ENCODE measurements at regions not wholly inside any gene's neighbourhood (a gene's known extent, or its start where the extent isn't known, plus 50 kb on each side); places are given as distances from the start of the nearest gene placed in this dataset.

DNA sequence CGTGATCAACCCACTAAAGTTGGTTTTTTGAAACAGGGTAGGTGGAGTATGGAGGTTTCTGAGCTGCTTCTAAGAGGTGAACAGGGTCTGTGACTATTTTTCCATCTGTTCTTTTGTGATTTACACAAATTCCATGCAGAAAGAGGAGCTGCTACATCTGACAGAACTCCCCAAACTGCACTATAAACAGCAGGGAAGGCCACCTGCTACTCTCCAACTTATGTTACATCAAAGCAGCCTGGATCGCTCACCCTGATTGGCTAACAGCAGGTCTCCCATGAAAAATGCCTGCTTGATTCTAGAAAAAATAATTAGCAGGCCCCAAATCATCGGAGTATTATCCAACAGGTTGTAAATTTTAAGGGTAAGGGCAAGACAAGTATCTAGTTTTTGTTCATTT is 282.9 kb upstream of the FLRT2 start:
- FAIRE-seq (no peak), DNase-seq (ENCODE audit: insufficient read length) (no peak)

GRCh38 chr14:85248881-85249635 is 280.9 kb upstream of the FLRT2 start:
- TF ChIP-seq TAF1 (IDR thresholded peaks at IDR 0.05; ENCODE audit: borderline replicate concordance, low read depth, low read length) (no peak), POLR2AphosphoS5 (IDR thresholded peaks at IDR 0.05; ENCODE audit: low read depth, low read length) (no peak), POLR2A (IDR thresholded peaks at IDR 0.05; ENCODE audit: low read depth, low read length) (no peak)
- FAIRE-seq (no peak), DNase-seq (ENCODE audit: insufficient read length) (no peak)

More for the DNA sequence above, 282.9 kb upstream of the FLRT2 start:
- no peak for TF ChIP-seq POLR2AphosphoS5 (IDR thresholded peaks at IDR 0.05; ENCODE audit: low read depth, low read length)
- no peak for TF ChIP-seq POLR2A (IDR thresholded peaks at IDR 0.05; ENCODE audit: low read depth, low read length)
- TF ChIP-seq TAF1 (IDR thresholded peaks at IDR 0.05; ENCODE audit: borderline replicate concordance, low read depth, low read length), result no peak

DNA sequence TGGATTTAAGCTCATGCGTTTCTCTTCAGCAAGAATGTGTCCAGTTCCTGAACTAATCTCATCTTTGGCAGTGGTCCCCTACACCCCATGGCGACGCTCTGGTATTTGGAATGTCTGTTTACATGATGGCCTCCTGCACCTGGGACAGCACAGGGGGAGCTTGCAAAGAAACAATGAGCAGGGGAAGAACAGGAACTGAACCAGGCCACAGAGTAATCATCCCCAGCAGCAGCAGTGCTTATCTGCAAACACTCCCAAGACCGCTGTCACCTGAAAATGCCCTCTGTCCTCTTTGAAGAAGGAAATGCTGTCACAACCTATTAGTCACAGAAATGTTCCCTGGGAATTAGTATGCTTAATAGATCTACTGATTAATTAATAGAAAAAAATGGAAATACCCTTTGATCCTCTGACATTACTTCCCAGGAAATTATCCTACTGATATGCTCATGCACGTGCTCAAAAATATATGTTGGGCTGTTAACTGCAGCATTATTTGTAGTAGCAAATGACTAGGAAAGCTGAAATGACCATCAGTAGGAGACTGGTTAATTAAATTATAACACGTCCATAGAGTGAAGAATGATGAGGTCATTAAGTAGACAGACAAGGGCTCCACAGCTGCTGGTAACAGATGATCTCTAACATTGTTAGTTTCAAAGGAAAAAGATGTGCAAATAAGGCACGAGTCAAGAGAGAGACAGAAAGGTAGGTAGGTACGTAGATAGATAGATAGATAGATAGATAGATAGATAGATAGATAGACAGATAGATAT is 279.3 kb upstream of the FLRT2 start:
- DNase-seq (ENCODE audit: insufficient read length), result no peak
- no peak for FAIRE-seq
- TF ChIP-seq POLR2A (IDR thresholded peaks at IDR 0.05; ENCODE audit: low read depth, low read length) (no peak), POLR2AphosphoS5 (IDR thresholded peaks at IDR 0.05; ENCODE audit: low read depth, low read length) (no peak), TAF1 (IDR thresholded peaks at IDR 0.05; ENCODE audit: borderline replicate concordance, low read depth, low read length) (no peak)

DNA sequence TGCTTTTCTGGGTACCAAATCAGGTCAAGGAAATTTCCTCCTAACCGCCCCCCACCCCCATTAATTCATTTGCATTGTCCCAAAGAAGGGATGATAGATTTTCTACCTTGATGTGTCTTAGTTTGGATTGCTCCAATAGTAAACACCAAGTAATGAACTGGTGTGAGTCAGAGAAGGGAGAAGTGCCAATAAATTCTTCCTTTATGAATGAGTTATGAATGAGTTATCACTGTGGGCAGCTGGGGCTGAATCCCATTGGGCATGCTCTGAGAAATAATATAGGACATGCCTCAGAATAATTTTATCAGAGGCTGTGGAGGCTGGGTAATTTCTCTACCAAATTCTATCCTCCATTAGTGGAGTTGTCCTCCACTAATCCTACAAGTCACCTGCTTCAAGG is 277.9 kb upstream of the FLRT2 start:
- TF ChIP-seq POLR2A (IDR thresholded peaks at IDR 0.05; ENCODE audit: low read depth, low read length), result no peak
- DNase-seq (ENCODE audit: insufficient read length), result no peak
- FAIRE-seq, result no peak

- no peak for TF ChIP-seq TAF1 (IDR thresholded peaks at IDR 0.05; ENCODE audit: borderline replicate concordance, low read depth, low read length)
- no peak for TF ChIP-seq POLR2AphosphoS5 (IDR thresholded peaks at IDR 0.05; ENCODE audit: low read depth, low read length)
- no peak for TF ChIP-seq POLR2A (IDR thresholded peaks at IDR 0.05; ENCODE audit: low read depth, low read length)
- DNase-seq (ENCODE audit: insufficient read length) (no peak), FAIRE-seq (no peak)
Observed at GRCh38 chr14:85254711-85255110, 275.2 kb upstream of the FLRT2 start.

- DNase-seq (ENCODE audit: insufficient read length), result no peak
- FAIRE-seq, result no peak
- no peak for TF ChIP-seq POLR2A (IDR thresholded peaks at IDR 0.05; ENCODE audit: low read depth, low read length)
- no peak for TF ChIP-seq POLR2AphosphoS5 (IDR thresholded peaks at IDR 0.05; ENCODE audit: low read depth, low read length)
- TF ChIP-seq TAF1 (IDR thresholded peaks at IDR 0.05; ENCODE audit: borderline replicate concordance, low read depth, low read length), result no peak
Observed at GRCh38 chr14:85257287-85257686, 272.7 kb upstream of the FLRT2 start.

GRCh38 chr14:85263916-85264675 is 265.8 kb upstream of the FLRT2 start:
- DNase-seq (ENCODE audit: insufficient read length) (no peak), FAIRE-seq (no peak)
- TF ChIP-seq POLR2AphosphoS5 (IDR thresholded peaks at IDR 0.05; ENCODE audit: low read depth, low read length) (no peak), POLR2A (IDR thresholded peaks at IDR 0.05; ENCODE audit: low read depth, low read length) (no peak), TAF1 (IDR thresholded peaks at IDR 0.05; ENCODE audit: borderline replicate concordance, low read depth, low read length) (no peak)

DNA sequence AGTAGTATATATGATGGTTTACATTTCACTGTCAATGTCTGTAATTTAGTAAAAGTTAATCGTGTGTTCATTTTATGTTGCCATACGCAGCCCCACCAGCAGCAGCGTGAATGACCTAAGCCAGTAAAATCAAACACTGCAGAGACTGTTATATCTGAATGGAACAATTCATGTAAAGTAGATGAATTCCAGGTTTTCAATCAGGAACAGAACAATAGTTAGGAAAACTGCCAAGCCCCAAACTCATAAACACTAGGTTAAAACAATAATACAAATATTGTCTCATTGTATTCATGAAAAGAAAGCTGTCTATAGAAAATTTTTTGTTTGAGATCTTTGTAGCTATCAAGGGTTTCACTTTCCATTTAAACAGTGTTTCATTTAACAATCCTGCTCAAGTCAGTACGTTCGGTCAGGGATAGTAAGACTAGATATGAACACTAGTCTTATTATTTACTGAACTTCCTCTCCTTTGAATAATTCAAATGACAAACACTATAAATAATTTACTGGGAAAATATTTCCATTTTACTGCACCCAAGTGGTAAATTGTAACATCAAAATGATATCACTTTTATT is 256.8 kb upstream of the FLRT2 start:
- no peak for FAIRE-seq
- no peak for DNase-seq (ENCODE audit: insufficient read length)
- TF ChIP-seq POLR2A (IDR thresholded peaks at IDR 0.05; ENCODE audit: low read depth, low read length) (no peak), POLR2AphosphoS5 (IDR thresholded peaks at IDR 0.05; ENCODE audit: low read depth, low read length) (no peak), TAF1 (IDR thresholded peaks at IDR 0.05; ENCODE audit: borderline replicate concordance, low read depth, low read length) (no peak)

GRCh38 chr14:85273952-85274351 is 256.0 kb upstream of the FLRT2 start:
- FAIRE-seq (no peak), DNase-seq (ENCODE audit: insufficient read length) (no peak)
- TF ChIP-seq TAF1 (IDR thresholded peaks at IDR 0.05; ENCODE audit: borderline replicate concordance, low read depth, low read length) (no peak), POLR2AphosphoS5 (IDR thresholded peaks at IDR 0.05; ENCODE audit: low read depth, low read length) (no peak), POLR2A (IDR thresholded peaks at IDR 0.05; ENCODE audit: low read depth, low read length) (no peak)

DNA sequence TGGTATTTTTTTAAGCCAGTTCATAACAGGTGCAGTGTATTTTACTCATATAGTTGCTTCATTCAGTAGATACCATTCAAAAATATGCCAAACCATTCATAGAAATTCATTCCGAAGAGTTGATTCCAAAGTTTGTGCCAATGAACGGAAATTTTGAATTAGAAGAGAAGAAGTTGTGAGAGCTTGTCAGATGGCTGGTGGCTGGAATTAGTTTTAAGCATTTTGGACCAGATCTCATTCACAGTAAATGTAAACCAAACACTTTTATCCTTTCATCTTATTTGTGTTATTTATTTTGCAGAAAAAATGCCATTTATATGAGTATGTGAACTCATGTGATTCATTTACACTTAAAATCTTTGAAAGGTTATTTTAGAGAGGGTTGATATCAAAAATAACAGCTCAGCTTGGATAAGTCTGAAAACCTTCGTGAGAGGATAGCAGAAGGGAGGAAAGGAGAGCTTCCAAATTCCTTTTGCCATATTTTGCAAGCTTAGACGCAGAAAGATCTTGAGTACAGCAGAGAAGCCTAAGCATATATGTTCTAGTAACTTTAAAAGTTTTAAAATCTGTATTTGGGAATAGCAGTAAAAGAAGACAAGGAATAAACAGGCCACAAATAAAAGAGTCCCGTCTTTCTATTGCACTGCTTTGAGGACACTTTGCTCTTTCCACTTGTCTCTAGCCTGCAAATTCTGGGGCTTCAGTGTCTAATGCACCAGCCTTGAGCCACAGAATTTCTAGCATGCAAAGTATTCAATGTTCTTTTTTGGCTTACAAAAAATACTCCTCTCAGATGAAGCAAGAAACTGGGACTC is 253.6 kb upstream of the FLRT2 start:
- TF ChIP-seq TAF1 (IDR thresholded peaks at IDR 0.05; ENCODE audit: borderline replicate concordance, low read depth, low read length) (no peak), POLR2AphosphoS5 (IDR thresholded peaks at IDR 0.05; ENCODE audit: low read depth, low read length) (no peak), POLR2A (IDR thresholded peaks at IDR 0.05; ENCODE audit: low read depth, low read length) (no peak)
- FAIRE-seq (no peak), DNase-seq (ENCODE audit: insufficient read length) (no peak)

DNA sequence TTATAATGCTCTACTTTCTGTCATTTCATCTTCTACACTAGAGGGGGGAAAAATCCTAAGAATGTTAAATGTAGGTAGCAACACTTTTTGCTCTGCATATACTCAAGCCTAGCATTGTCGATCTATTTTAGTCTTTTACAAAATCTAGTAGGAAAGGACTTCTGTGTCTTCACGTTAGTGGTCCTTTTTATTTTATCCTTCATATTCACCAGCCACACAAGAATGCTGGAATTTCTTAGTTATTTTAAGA is 253.0 kb upstream of the FLRT2 start:
- no peak for TF ChIP-seq POLR2A (IDR thresholded peaks at IDR 0.05; ENCODE audit: low read depth, low read length)
- no peak for TF ChIP-seq TAF1 (IDR thresholded peaks at IDR 0.05; ENCODE audit: borderline replicate concordance, low read depth, low read length)
- no peak for TF ChIP-seq POLR2AphosphoS5 (IDR thresholded peaks at IDR 0.05; ENCODE audit: low read depth, low read length)
- FAIRE-seq, result no peak
- DNase-seq (ENCODE audit: insufficient read length), result no peak
